Panc1 (cell line): ENCODE measurements at regions not wholly inside any gene's neighbourhood (a gene's known extent, or its start where the extent isn't known, plus 50 kb on each side); places are given as distances from the start of the nearest gene placed in this dataset.

Source experiments
- ATAC-seq: fragments of 200-7000 bp; cut with Tn5 transposase; 2 replicates; pipeline ENCODE4 v1.9.1; 2020; ENCODE audit warnings: mild to moderate bottlenecking, moderate library complexity
- BruUV-seq: library from RNA; stranded (reverse); fragments of 400-500 nt; replicated peaks from 2 replicates; lab custom pipeline; 2021; lab: Mats Ljungman, UMichigan
- CTCF ChIA-PET: fragments of 300-600 bp; sonication (Branson Sonifier 250); formaldehyde crosslinking; loops from one replicate; lab custom pipeline; 2022; ENCODE audit warnings: antibody characterized with exemption; lab: Charles Lee
- POLR2A ChIA-PET: fragments of 300-600 bp; sonication (Branson Sonifier 250); formaldehyde crosslinking; loops from one replicate; lab custom pipeline; 2022; ENCODE audit warnings: antibody characterized with exemption; lab: Charles Lee
- DNase-seq: peaks from one replicate; pipeline ENCODE4 v3.0.0-alpha.2; 2010; ENCODE audit warnings: low read depth, low spot score
- H3K27ac ChIP-seq: 2 replicates; pipeline ENCODE4 v1.5.1; 2011; ENCODE audit warnings: mild to moderate bottlenecking, low read length, inconsistent platforms
- H3K27me3 ChIP-seq: fragments of 200-500 bp; sonication (Bioruptor generic); 2 replicates; pipeline ENCODE4 v1.6.0; 2014; ENCODE audit warnings: low read length, inconsistent platforms; ENCODE audit not compliant: control insufficient read depth, insufficient read depth
- H3K36me3 ChIP-seq: fragments of 200-500 bp; sonication (Bioruptor generic); 2 replicates; pipeline ENCODE4 v1.5.1; 2014; ENCODE audit warnings: inconsistent platforms, mild to moderate bottlenecking, low read length, moderate library complexity; ENCODE audit not compliant: control insufficient read depth, insufficient read depth
- H3K4me1 ChIP-seq: 2 replicates; pipeline ENCODE4 v1.5.1; 2011; ENCODE audit warnings: inconsistent platforms, mild to moderate bottlenecking, low read length, moderate library complexity; ENCODE audit not compliant: control insufficient read depth, insufficient read depth
- H3K4me3 ChIP-seq, 2 experiments: 2 replicates each; pipeline ENCODE4 v1.5.1; 2011 to 2012; ENCODE audit warnings: low read depth in 2 of 2, low read length in 2 of 2, mild to moderate bottlenecking in 2 of 2, inconsistent platforms in 1 of 2, moderate library complexity in 1 of 2
- H3K9me3 ChIP-seq: fragments of 200-500 bp; sonication (Bioruptor generic); 2 replicates; pipeline ENCODE4 v1.5.1; 2014; ENCODE audit warnings: low read depth, mild to moderate bottlenecking, inconsistent platforms, low read length, moderate library complexity; ENCODE audit not compliant: control insufficient read depth, insufficient read depth
- CTCF ChIP-seq: fragments of 450-650 bp; IDR thresholded peaks from 2 replicates; pipeline ENCODE4 v1.5.1; 2017; ENCODE audit warnings: mild to moderate bottlenecking
- POLR2AphosphoS5 ChIP-seq: IDR thresholded peaks from 2 replicates; pipeline ENCODE4 v1.6.1; 2012; ENCODE audit warnings: mild to moderate bottlenecking, low read depth, low read length, moderate library complexity
- REST ChIP-seq, 2 experiments: IDR thresholded peaks; 2 replicates each; pipeline ENCODE4 v1.6.1; 2011 to 2012; ENCODE audit warnings: low read depth in 2 of 2, control low read depth in 1 of 2, low read length in 1 of 2, mild to moderate bottlenecking in 1 of 2, moderate library complexity in 1 of 2; ENCODE audit not compliant: insufficient read depth in 1 of 2
- SIN3A ChIP-seq: IDR thresholded peaks from 2 replicates; pipeline ENCODE4 v1.6.1; 2012; ENCODE audit warnings: low read depth, mild to moderate bottlenecking, low read length, moderate library complexity, borderline replicate concordance; ENCODE audit not compliant: insufficient read depth
- TCF7L2 ChIP-seq: IDR thresholded peaks from 2 replicates; pipeline ENCODE4 v1.6.1; 2011; ENCODE audit warnings: mild to moderate bottlenecking, low read depth, low read length, inconsistent platforms
- in situ Hi-C: cut with HindIII; loops from 2 replicates; pipeline ENCODE4 v1.10.0; 2016; ENCODE audit warnings: low sequenced_read_pairs, low pct_unique_long_range_greater_than_20kb
- intact Hi-C: fragments of 100-400 bp; cut with micrococcal nuclease; formaldehyde crosslinking; loops from one replicate; pipeline ENCODE4 v1.10.0; 2022; ENCODE audit not compliant: unreplicated experiment

- CTCF ChIA-PET: no interaction called here
- POLR2A ChIA-PET: no interaction called here
- Histone ChIP-seq H3K4me1 (no peaks in the 10 kb centered on the region), H3K27ac (no peak overlapping the region), H3K36me3 (no peaks in the 10 kb centered on the region), H3K9me3 (no peaks in the 10 kb centered on the region), H3K4me3 (no peak overlapping the region), H3K27me3 (peaks cover 4% of the 10 kb centered on the region; the same call in 1 of the 2 replicates)
- in situ Hi-C loops (no loop called here), intact Hi-C loops (no loop called here)
- DNase-seq (no peak), ATAC-seq (no peak)
- TF ChIP-seq CTCF: no peak
- TF ChIP-seq REST (IDR thresholded peaks at IDR 0.05; ENCODE audit: insufficient read depth in 1 of 2, low read depth in 2 of 2, low read length in 1 of 2): no peak
- no peak for TF ChIP-seq SIN3A
- TF ChIP-seq POLR2AphosphoS5: no peak
- TF ChIP-seq TCF7L2: no peak
- no TSS peak for BruUV-seq
Observed at GRCh38 chr12:98334768-98335167, 180.6 kb upstream of the TMPO start.

GRCh38 chr12:98341026-98341425, 174.4 kb upstream of the TMPO start:
- H3K27me3 ChIP-seq: no peaks in the 10 kb centered on the region; the same call in 1 of the 2 replicates
- H3K36me3 ChIP-seq: no peaks in the 10 kb centered on the region
- POLR2A ChIA-PET: no interaction called here
- no peak for ATAC-seq
- no peaks in the 10 kb centered on the region for H3K9me3 ChIP-seq
- no peak overlapping the region for H3K27ac ChIP-seq
- DNase-seq: no peak
- no peak for TF ChIP-seq POLR2AphosphoS5
- TF ChIP-seq SIN3A: no peak
- no peak for TF ChIP-seq CTCF
- TF ChIP-seq TCF7L2: no peak
- TF ChIP-seq REST (IDR thresholded peaks at IDR 0.05; ENCODE audit: insufficient read depth in 1 of 2, low read depth in 2 of 2, low read length in 1 of 2): no peak
- H3K4me3 ChIP-seq: no peak overlapping the region
- H3K4me1 ChIP-seq: no peaks in the 10 kb centered on the region
- CTCF ChIA-PET: no interaction called here
- intact Hi-C loops: no loop called here
- BruUV-seq: no TSS peak
- in situ Hi-C loops: no loop called here
